ENCODE measurements at regions not wholly inside any gene's neighbourhood (a gene's known extent, or its start where the extent isn't known, plus 50 kb on each side); places are given as distances from the start of the nearest gene placed in this dataset.

DNA sequence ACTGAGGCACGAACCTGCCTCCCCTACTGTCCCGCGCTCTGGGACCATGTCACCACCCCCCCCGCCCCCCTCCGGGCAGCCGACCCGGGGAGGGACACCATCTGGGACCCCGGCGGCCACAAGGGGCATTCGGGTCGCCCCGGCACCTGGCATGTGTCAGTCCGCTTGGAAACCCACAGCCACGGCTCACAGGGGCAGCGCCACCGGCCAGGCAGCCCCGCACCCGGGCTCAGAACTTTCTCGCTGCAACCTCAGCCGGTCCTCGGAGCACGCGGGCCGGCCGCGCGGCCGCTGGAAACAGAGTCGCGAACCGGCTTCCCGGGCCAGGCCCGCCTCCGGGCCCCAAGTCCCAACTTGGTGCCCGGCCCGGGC is 159.9 kb upstream of the GRK3 start (continued):
- TF ChIP-seq EZH2phosphoT487 (IDR thresholded peaks at IDR 0.05; ENCODE audit: unreplicated experiment) = no peak
- TF ChIP-seq, protein P1, sequence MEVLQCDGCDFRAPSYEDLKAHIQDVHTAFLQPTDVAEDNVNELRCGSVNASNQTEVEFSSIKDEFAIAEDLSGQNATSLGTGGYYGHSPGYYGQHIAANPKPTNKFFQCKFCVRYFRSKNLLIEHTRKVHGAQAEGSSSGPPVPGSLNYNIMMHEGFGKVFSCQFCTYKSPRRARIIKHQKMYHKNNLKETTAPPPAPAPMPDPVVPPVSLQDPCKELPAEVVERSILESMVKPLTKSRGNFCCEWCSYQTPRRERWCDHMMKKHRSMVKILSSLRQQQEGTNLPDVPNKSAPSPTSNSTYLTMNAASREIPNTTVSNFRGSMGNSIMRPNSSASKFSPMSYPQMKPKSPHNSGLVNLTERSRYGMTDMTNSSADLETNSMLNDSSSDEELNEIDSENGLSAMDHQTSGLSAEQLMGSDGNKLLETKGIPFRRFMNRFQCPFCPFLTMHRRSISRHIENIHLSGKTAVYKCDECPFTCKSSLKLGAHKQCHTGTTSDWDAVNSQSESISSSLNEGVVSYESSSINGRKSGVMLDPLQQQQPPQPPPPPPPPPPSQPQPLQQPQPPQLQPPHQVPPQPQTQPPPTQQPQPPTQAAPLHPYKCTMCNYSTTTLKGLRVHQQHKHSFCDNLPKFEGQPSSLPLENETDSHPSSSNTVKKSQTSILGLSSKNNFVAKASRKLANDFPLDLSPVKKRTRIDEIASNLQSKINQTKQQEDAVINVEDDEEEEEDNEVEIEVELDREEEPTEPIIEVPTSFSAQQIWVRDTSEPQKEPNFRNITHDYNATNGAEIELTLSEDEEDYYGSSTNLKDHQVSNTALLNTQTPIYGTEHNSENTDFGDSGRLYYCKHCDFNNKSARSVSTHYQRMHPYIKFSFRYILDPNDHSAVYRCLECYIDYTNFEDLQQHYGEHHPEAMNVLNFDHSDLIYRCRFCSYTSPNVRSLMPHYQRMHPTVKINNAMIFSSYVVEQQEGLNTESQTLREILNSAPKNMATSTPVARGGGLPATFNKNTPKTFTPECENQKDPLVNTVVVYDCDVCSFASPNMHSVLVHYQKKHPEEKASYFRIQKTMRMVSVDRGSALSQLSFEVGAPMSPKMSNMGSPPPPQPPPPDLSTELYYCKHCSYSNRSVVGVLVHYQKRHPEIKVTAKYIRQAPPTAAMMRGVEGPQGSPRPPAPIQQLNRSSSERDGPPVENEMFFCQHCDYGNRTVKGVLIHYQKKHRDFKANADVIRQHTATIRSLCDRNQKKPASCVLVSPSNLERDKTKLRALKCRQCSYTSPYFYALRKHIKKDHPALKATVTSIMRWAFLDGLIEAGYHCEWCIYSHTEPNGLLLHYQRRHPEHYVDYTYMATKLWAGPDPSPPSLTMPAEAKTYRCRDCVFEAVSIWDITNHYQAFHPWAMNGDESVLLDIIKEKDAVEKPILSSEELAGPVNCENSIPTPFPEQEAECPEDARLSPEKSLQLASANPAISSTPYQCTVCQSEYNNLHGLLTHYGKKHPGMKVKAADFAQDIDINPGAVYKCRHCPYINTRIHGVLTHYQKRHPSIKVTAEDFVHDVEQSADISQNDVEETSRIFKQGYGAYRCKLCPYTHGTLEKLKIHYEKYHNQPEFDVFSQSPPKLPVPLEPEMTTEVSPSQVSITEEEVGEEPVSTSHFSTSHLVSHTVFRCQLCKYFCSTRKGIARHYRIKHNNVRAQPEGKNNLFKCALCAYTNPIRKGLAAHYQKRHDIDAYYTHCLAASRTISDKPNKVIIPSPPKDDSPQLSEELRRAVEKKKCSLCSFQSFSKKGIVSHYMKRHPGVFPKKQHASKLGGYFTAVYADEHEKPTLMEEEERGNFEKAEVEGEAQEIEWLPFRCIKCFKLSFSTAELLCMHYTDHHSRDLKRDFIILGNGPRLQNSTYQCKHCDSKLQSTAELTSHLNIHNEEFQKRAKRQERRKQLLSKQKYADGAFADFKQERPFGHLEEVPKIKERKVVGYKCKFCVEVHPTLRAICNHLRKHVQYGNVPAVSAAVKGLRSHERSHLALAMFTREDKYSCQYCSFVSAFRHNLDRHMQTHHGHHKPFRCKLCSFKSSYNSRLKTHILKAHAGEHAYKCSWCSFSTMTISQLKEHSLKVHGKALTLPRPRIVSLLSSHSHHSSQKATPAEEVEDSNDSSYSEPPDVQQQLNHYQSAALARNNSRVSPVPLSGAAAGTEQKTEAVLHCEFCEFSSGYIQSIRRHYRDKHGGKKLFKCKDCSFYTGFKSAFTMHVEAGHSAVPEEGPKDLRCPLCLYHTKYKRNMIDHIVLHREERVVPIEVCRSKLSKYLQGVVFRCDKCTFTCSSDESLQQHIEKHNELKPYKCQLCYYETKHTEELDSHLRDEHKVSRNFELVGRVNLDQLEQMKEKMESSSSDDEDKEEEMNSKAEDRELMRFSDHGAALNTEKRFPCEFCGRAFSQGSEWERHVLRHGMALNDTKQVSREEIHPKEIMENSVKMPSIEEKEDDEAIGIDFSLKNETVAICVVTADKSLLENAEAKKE (CRISPR knock-in tag; IDR thresholded peaks at IDR 0.05) = no peak

GRCh38 chr22:25404928-25405816 is 159.3 kb upstream of the GRK3 start:
- Histone ChIP-seq H3K9me2 (ENCODE audit: insufficient read depth) (no peaks in the 10 kb centered on the region), H3K4me3 (peak overlapping the region; percentile 68), H4K20me1 (replicated peaks; ENCODE audit: insufficient read depth) (peaks cover 18% of the 10 kb centered on the region), H3K27ac (ENCODE audit: low read depth) (no peak overlapping the region), H3K79me2 (replicated peaks; ENCODE audit: insufficient read depth) (peaks cover 41% of the 10 kb centered on the region), H3F3A (replicated peaks; ENCODE audit: low read depth) (peaks cover 29% of the 10 kb centered on the region), H3K4me2 (peak overlapping the region; percentile 94), H2AFZ (peak overlapping the region; percentile 93), H3K27me3 (ENCODE audit: insufficient read depth) (peaks cover 16% of the 10 kb centered on the region), H3K4me1 (ENCODE audit: insufficient read depth) (peaks cover 46% of the 10 kb centered on the region), H3K36me3 (ENCODE audit: insufficient read depth) (no peaks in the 10 kb centered on the region)
- Mint-ChIP-seq H3K27me3 (ENCODE audit: insufficient read depth, low read depth, poor library complexity) (peaks cover 27% of the 10 kb centered on the region), H3K27ac (no peak overlapping the region), H3K4me3 (peak overlapping the region; percentile 80), H3K4me1 (peaks cover 43% of the 10 kb centered on the region), H3K9me3 (no peaks in the 10 kb centered on the region; the same call in 2 of the 3 replicates), H3K36me3 (ENCODE audit: low read depth) (no peaks in the 10 kb centered on the region; the same call in 2 of the 3 replicates)
- DNase-seq (ENCODE audit: low spot score) (peak; percentile 64), ATAC-seq (peak; percentile 54)
- peak; percentile 55; the same call in 1 of the 2 replicates for TF ChIP-seq POLR2AphosphoS5 (IDR thresholded peaks at IDR 0.05; ENCODE audit: low read depth)
- no peak for TF ChIP-seq JUNB (IDR thresholded peaks at IDR 0.05; ENCODE audit: unreplicated experiment)

All from GM23338 (cell line).